ENCODE measurements at regions not wholly inside any gene's neighbourhood (a gene's known extent, or its start where the extent isn't known, plus 50 kb on each side); places are given as distances from the start of the nearest gene placed in this dataset.
A peak's percentile ranks its signal among the peaks of the same experiment; 100 is the strongest.

DNA sequence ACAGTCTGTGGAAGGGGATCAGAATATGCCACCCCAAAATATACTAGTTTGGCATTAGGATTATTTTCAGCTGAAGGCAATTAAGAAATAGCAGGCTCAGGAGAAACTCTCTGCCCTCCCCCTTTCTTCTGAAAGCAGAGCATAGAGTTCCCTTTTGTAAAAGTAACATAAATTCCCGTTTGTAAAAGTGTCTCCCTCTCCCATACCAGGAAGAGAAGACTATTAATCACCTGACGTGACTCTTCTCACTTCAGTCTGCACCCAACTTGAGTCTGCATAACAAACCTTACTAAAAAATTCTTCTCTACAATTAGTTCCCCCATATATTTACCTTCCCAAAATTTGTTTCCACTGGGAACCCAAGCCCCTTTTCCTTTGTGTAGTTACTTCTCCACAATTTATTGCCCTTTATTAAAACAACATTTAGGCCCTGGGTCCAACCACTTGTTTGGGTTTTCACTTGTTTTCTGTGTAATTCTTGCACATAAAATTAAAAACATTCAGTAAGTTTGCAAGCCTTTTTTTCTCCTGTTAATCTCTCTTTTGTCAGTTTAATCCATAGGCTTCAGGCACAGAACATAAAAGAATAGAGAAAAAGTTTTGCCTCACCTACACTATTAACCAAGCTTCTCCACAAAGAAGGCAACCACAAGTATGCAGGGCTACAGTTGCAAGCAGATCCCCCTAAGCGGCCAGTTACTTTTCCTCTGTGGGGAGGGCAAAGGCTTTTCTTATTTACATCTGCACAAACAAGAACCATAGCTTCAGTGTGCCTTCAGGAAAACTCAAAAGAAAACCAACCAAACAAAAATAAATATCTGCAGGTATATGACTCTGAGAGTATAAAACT lies 73.8 kb upstream of the EPCAM start:
- no peaks in the 10 kb centered on the region for H3K9me3 ChIP-seq (replicated peaks in 1 of 2; ENCODE audit: control insufficient read depth in 1 of 2, insufficient read depth in 1 of 2, low read length in 2 of 2)

DNA sequence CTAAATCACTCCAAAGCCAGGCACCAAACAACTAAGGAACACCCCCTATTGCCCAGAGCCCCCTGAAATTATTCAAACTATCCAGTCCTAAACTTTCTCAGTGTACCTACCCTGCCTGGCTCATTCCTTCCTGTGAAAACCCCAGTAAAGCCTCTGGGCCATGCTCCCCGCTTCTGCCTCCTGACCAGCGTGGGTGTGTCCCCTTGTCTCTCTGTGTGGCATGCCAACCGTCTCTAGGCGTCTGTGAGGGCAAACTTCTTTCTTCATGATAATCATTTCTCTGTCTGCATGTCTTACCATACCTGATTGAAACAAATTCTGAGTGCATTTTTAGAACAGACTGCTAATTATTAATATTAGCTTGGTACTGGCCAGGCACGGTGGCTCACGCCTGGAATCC lies 75.1 kb upstream of the EPCAM start:
- Histone ChIP-seq H3K4me1 (ENCODE audit: control insufficient read depth in 1 of 2, insufficient read depth in 2 of 2, low read length in 2 of 2) (peaks cover 62 to 71% of the 10 kb centered on the region in 2 donors), H3K4me3 (replicated peaks in 1 of 3; ENCODE audit: low read depth in 2 of 3, low read length in 3 of 3) (no peak overlapping the region), H3K27me3 (ENCODE audit: control insufficient read depth in 2 of 2, insufficient read depth in 2 of 2, low read length in 2 of 2) (no peaks in the 10 kb centered on the region), H4K20me1 (ENCODE audit: insufficient read depth, low read length) (no peaks in the 10 kb centered on the region), H3K9me3 (replicated peaks in 1 of 2; ENCODE audit: control insufficient read depth in 1 of 2, insufficient read depth in 1 of 2, low read length in 2 of 2) (no peaks in the 10 kb centered on the region), H3K9ac (ENCODE audit: insufficient read depth, low read length, poor library complexity, severe bottlenecking) (no peak overlapping the region), H3K27ac (ENCODE audit: low read depth in 1 of 2, low read length in 2 of 2) (peak overlapping the region; percentile 44 to 69), H3K79me2 (ENCODE audit: insufficient read depth, low read length) (no peaks in the 10 kb centered on the region), H3K4me2 (replicated peaks; ENCODE audit: extremely low read depth, low read length, poor library complexity, severe bottlenecking) (no peak overlapping the region), H2AFZ (ENCODE audit: insufficient read depth, low read depth, low read length, poor library complexity, severe bottlenecking) (peak overlapping the region; percentile 49), H3K36me3 (replicated peaks in 1 of 2; ENCODE audit: control insufficient read depth in 1 of 2, insufficient read depth in 2 of 2, low read length in 2 of 2) (no peaks in the 10 kb centered on the region)
- Mint-ChIP-seq H3K4me1 (peaks cover 53% of the 10 kb centered on the region), H3K4me3 (peak overlapping the region in 1 of 2 donors; percentile 6), H3K27me3 (ENCODE audit: low read depth in 3 of 3) (peaks cover 0 to 2% (median 0%) of the 10 kb centered on the region in 3 donors), H3K27ac (peak overlapping the region; percentile 26 to 88 (median 81)), H3K36me3 (peaks cover 0 to 3% of the 10 kb centered on the region in 2 donors), H3K9me3 (peaks cover 0 to 2% (median 0%) of the 10 kb centered on the region in 7 donors)
- WGBS (ENCODE audit: insufficient coverage) = 50% methylated on average over 5 of the region's 6 CpGs
- DNase-seq = peak in 2 of 3 donors; percentile 19 to 41
- TF ChIP-seq, protein P1, sequence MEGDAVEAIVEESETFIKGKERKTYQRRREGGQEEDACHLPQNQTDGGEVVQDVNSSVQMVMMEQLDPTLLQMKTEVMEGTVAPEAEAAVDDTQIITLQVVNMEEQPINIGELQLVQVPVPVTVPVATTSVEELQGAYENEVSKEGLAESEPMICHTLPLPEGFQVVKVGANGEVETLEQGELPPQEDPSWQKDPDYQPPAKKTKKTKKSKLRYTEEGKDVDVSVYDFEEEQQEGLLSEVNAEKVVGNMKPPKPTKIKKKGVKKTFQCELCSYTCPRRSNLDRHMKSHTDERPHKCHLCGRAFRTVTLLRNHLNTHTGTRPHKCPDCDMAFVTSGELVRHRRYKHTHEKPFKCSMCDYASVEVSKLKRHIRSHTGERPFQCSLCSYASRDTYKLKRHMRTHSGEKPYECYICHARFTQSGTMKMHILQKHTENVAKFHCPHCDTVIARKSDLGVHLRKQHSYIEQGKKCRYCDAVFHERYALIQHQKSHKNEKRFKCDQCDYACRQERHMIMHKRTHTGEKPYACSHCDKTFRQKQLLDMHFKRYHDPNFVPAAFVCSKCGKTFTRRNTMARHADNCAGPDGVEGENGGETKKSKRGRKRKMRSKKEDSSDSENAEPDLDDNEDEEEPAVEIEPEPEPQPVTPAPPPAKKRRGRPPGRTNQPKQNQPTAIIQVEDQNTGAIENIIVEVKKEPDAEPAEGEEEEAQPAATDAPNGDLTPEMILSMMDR (IDR thresholded peaks at IDR 0.05) = no peak
- intact Hi-C loops (cut with micrococcal nuclease) = no loop called here

More for the DNA sequence above, 73.8 kb upstream of the EPCAM start:
- Histone ChIP-seq H3K36me3 (replicated peaks in 1 of 2; ENCODE audit: control insufficient read depth in 1 of 2, insufficient read depth in 2 of 2, low read length in 2 of 2) (no peaks in the 10 kb centered on the region), H3K27me3 (ENCODE audit: control insufficient read depth in 2 of 2, insufficient read depth in 2 of 2, low read length in 2 of 2) (no peaks in the 10 kb centered on the region), H3K79me2 (ENCODE audit: insufficient read depth, low read length) (no peaks in the 10 kb centered on the region), H3K27ac (ENCODE audit: low read depth in 1 of 2, low read length in 2 of 2) (peak overlapping the region; percentile 70 to 88), H3K4me2 (replicated peaks; ENCODE audit: extremely low read depth, low read length, poor library complexity, severe bottlenecking) (peak overlapping the region; percentile 13), H3K9ac (ENCODE audit: insufficient read depth, low read length, poor library complexity, severe bottlenecking) (no peak overlapping the region), H2AFZ (ENCODE audit: insufficient read depth, low read depth, low read length, poor library complexity, severe bottlenecking) (peak overlapping the region; percentile 26), H3K4me1 (ENCODE audit: control insufficient read depth in 1 of 2, insufficient read depth in 2 of 2, low read length in 2 of 2) (peaks cover 68 to 73% of the 10 kb centered on the region in 2 donors), H3K4me3 (replicated peaks in 1 of 3; ENCODE audit: low read depth in 2 of 3, low read length in 3 of 3) (no peak overlapping the region), H4K20me1 (ENCODE audit: insufficient read depth, low read length) (no peaks in the 10 kb centered on the region)
- peaks cover 0 to 2% (median 0%) of the 10 kb centered on the region in 7 donors for H3K9me3 Mint-ChIP-seq
- peak in 1 of 3 donors; percentile 39 for DNase-seq
- peaks cover 0 to 3% of the 10 kb centered on the region in 2 donors for H3K36me3 Mint-ChIP-seq
- WGBS (ENCODE audit: insufficient coverage) = 0% methylated on average over 1 of the region's 3 CpGs
- no peak overlapping the region for H3K4me3 Mint-ChIP-seq
- H3K4me1 Mint-ChIP-seq = peaks cover 63% of the 10 kb centered on the region
- H3K27ac Mint-ChIP-seq = peak overlapping the region; percentile 84 to 96 (median 93)
- intact Hi-C loops (cut with micrococcal nuclease) = no loop called here
- TF ChIP-seq, protein P1 (IDR thresholded peaks at IDR 0.05) = no peak
- H3K27me3 Mint-ChIP-seq (ENCODE audit: low read depth in 3 of 3) = peaks cover 0 to 2% (median 0%) of the 10 kb centered on the region in 3 donors

All from CD14-positive monocyte (primary cell).